MM.1S (cell line): ENCODE measurements at regions not wholly inside any gene's neighbourhood (a gene's known extent, or its start where the extent isn't known, plus 50 kb on each side); places are given as distances from the start of the nearest gene placed in this dataset.

Experiments used
- EZH2 ChIP-seq: fragments of 300-600 bp; sonication (generic); optimal IDR thresholded peaks from 2 replicates; pipeline ENCODE3; 2017; ENCODE audit warnings: low read depth, mild to moderate bottlenecking, antibody characterized with exemption, low read length, mixed read lengths
- EZH2phosphoT487 ChIP-seq: fragments of 300-600 bp; sonication (generic); IDR thresholded peaks from 2 replicates; pipeline ENCODE4 v1.6.1; 2018; ENCODE audit warnings: antibody characterized with exemption, low read length
- TF ChIP-seq, protein P1 (sequence below): fragments of 300-600 bp; sonication (generic); IDR thresholded peaks from 2 replicates; pipeline ENCODE4 v1.5.1; 2016; ENCODE audit warnings: antibody characterized with exemption, low read length, mixed read lengths

DNA sequence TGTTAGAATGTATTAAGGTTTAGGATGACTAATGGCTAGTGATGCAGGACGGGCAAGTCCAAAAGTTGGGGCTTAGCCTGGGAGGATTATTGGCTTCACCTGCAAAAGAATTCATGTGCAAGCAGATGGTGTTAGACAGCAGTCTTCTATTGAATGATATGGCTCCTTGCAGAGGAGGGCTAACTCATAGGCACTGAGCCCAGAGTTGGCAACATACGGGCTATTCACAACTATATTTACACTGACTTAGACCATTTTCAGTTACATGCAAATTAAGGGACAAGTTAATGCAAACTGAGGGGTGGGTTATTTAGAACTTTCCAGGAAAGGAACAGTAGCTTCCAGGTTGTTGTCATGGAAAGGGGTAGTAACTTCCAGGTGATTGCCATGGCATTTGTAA is 1017.1 kb upstream of the EEF2KMT start:
- TF ChIP-seq, protein P1, sequence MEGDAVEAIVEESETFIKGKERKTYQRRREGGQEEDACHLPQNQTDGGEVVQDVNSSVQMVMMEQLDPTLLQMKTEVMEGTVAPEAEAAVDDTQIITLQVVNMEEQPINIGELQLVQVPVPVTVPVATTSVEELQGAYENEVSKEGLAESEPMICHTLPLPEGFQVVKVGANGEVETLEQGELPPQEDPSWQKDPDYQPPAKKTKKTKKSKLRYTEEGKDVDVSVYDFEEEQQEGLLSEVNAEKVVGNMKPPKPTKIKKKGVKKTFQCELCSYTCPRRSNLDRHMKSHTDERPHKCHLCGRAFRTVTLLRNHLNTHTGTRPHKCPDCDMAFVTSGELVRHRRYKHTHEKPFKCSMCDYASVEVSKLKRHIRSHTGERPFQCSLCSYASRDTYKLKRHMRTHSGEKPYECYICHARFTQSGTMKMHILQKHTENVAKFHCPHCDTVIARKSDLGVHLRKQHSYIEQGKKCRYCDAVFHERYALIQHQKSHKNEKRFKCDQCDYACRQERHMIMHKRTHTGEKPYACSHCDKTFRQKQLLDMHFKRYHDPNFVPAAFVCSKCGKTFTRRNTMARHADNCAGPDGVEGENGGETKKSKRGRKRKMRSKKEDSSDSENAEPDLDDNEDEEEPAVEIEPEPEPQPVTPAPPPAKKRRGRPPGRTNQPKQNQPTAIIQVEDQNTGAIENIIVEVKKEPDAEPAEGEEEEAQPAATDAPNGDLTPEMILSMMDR, result no peak
- TF ChIP-seq EZH2, result no peak
- no peak for TF ChIP-seq EZH2phosphoT487
